Activated naive CD8-positive, alpha-beta T cell (primary cell): ENCODE measurements at regions not wholly inside any gene's neighbourhood (a gene's known extent, or its start where the extent isn't known, plus 50 kb on each side); places are given as distances from the start of the nearest gene placed in this dataset.

ENCODE experiments used
- H3K27ac Mint-ChIP-seq: one replicate; pipeline ENCODE4 v1.8.0; 2021; ENCODE audit warnings: mixed read lengths
- H3K27me3 Mint-ChIP-seq: one replicate; pipeline ENCODE4 v1.8.0; 2021; ENCODE audit warnings: mixed read lengths
- H3K36me3 Mint-ChIP-seq: one replicate; pipeline ENCODE4 v1.8.0; 2021; ENCODE audit warnings: mixed read lengths
- H3K4me1 Mint-ChIP-seq: one replicate; pipeline ENCODE4 v1.8.0; 2021; ENCODE audit warnings: low read depth, mixed read lengths
- H3K4me3 Mint-ChIP-seq: one replicate; pipeline ENCODE4 v1.8.0; 2021; ENCODE audit warnings: mild to moderate bottlenecking, mixed read lengths
- H3K9me3 Mint-ChIP-seq: one replicate; pipeline ENCODE4 v1.8.0; 2021; ENCODE audit warnings: low read depth, mixed read lengths

GRCh38 chr1:187276677-187277076, 447.9 kb downstream of the PLA2G4A start:
- no peaks in the 10 kb centered on the region for H3K27me3 Mint-ChIP-seq
- peaks cover 2% of the 10 kb centered on the region for H3K4me1 Mint-ChIP-seq
- H3K9me3 Mint-ChIP-seq = no peaks in the 10 kb centered on the region
- H3K27ac Mint-ChIP-seq = no peak overlapping the region
- no peaks in the 10 kb centered on the region for H3K36me3 Mint-ChIP-seq
- no peak overlapping the region for H3K4me3 Mint-ChIP-seq

GRCh38 chr1:187280031-187280430, 451.3 kb downstream of the PLA2G4A start:
- Mint-ChIP-seq H3K4me3 (no peak overlapping the region), H3K27me3 (no peaks in the 10 kb centered on the region), H3K36me3 (no peaks in the 10 kb centered on the region), H3K27ac (no peak overlapping the region), H3K4me1 (peaks cover under 1% of the 10 kb centered on the region), H3K9me3 (no peaks in the 10 kb centered on the region)

- no peak overlapping the region for H3K4me3 Mint-ChIP-seq
Measured at GRCh38 chr1:187281085-187281484, 452.3 kb downstream of the PLA2G4A start.

GRCh38 chr1:187283984-187284383, 455.2 kb downstream of the PLA2G4A start:
- Mint-ChIP-seq H3K4me3 (no peak overlapping the region), H3K36me3 (no peaks in the 10 kb centered on the region), H3K27ac (no peak overlapping the region), H3K4me1 (no peaks in the 10 kb centered on the region), H3K9me3 (no peaks in the 10 kb centered on the region), H3K27me3 (no peaks in the 10 kb centered on the region)

More at GRCh38 chr1:187281085-187281484, 452.3 kb downstream of the PLA2G4A start:
- no peak overlapping the region for H3K27ac Mint-ChIP-seq
- H3K36me3 Mint-ChIP-seq = no peaks in the 10 kb centered on the region
- H3K4me1 Mint-ChIP-seq = no peaks in the 10 kb centered on the region
- no peaks in the 10 kb centered on the region for H3K9me3 Mint-ChIP-seq
- no peaks in the 10 kb centered on the region for H3K27me3 Mint-ChIP-seq

GRCh38 chr1:187294421-187295201, 465.9 kb downstream of the PLA2G4A start:
- Mint-ChIP-seq H3K36me3 (no peaks in the 10 kb centered on the region), H3K9me3 (peaks cover 13% of the 10 kb centered on the region), H3K4me1 (no peaks in the 10 kb centered on the region), H3K27me3 (no peaks in the 10 kb centered on the region), H3K4me3 (no peak overlapping the region), H3K27ac (no peak overlapping the region)

- H3K27me3 Mint-ChIP-seq = no peaks in the 10 kb centered on the region
- H3K4me3 Mint-ChIP-seq = no peak overlapping the region
Measured at GRCh38 chr1:187300081-187300480, 471.3 kb downstream of the PLA2G4A start.

GRCh38 chr1:187306710-187307415, 478.1 kb downstream of the PLA2G4A start:
- H3K4me3 Mint-ChIP-seq = no peak overlapping the region
- no peaks in the 10 kb centered on the region for H3K4me1 Mint-ChIP-seq
- H3K9me3 Mint-ChIP-seq = peaks cover 4% of the 10 kb centered on the region
- no peaks in the 10 kb centered on the region for H3K27me3 Mint-ChIP-seq
- H3K27ac Mint-ChIP-seq = no peak overlapping the region
- H3K36me3 Mint-ChIP-seq = peaks cover 3% of the 10 kb centered on the region

More at GRCh38 chr1:187300081-187300480, 471.3 kb downstream of the PLA2G4A start:
- Mint-ChIP-seq H3K9me3 (peaks cover 8% of the 10 kb centered on the region), H3K27ac (no peak overlapping the region), H3K36me3 (peaks cover 3% of the 10 kb centered on the region), H3K4me1 (no peaks in the 10 kb centered on the region)

- Mint-ChIP-seq H3K27me3 (no peaks in the 10 kb centered on the region), H3K9me3 (peaks cover 6% of the 10 kb centered on the region), H3K36me3 (no peaks in the 10 kb centered on the region), H3K27ac (no peak overlapping the region), H3K4me1 (no peaks in the 10 kb centered on the region), H3K4me3 (no peak overlapping the region)
Measured at GRCh38 chr1:187310038-187310631, 481.4 kb downstream of the PLA2G4A start.

- Mint-ChIP-seq H3K27ac (no peak overlapping the region), H3K36me3 (no peaks in the 10 kb centered on the region), H3K27me3 (no peaks in the 10 kb centered on the region), H3K4me1 (no peaks in the 10 kb centered on the region), H3K4me3 (no peak overlapping the region), H3K9me3 (peaks cover 6% of the 10 kb centered on the region)
Measured at GRCh38 chr1:187313115-187313514, 484.4 kb downstream of the PLA2G4A start.

GRCh38 chr1:187326557-187326956, 497.8 kb downstream of the PLA2G4A start:
- Mint-ChIP-seq H3K36me3 (no peaks in the 10 kb centered on the region), H3K9me3 (peaks cover 6% of the 10 kb centered on the region), H3K27me3 (no peaks in the 10 kb centered on the region), H3K4me3 (no peak overlapping the region), H3K27ac (no peak overlapping the region), H3K4me1 (no peaks in the 10 kb centered on the region)

- Mint-ChIP-seq H3K36me3 (no peaks in the 10 kb centered on the region), H3K27ac (no peak overlapping the region), H3K4me1 (no peaks in the 10 kb centered on the region), H3K27me3 (no peaks in the 10 kb centered on the region), H3K4me3 (no peak overlapping the region), H3K9me3 (no peaks in the 10 kb centered on the region)
Measured at GRCh38 chr1:187336441-187337168, 507.9 kb downstream of the PLA2G4A start.

GRCh38 chr1:187338762-187339412, 510.1 kb downstream of the PLA2G4A start:
- no peak overlapping the region for H3K27ac Mint-ChIP-seq
- H3K4me3 Mint-ChIP-seq = no peak overlapping the region
- no peaks in the 10 kb centered on the region for H3K36me3 Mint-ChIP-seq
- H3K27me3 Mint-ChIP-seq = no peaks in the 10 kb centered on the region
- H3K4me1 Mint-ChIP-seq = no peaks in the 10 kb centered on the region
- H3K9me3 Mint-ChIP-seq = no peaks in the 10 kb centered on the region

GRCh38 chr1:187342495-187342894, 513.7 kb downstream of the PLA2G4A start:
- Mint-ChIP-seq H3K27ac (no peak overlapping the region), H3K9me3 (no peaks in the 10 kb centered on the region)

GRCh38 chr1:187374082-187374481, 545.3 kb downstream of the PLA2G4A start:
- Mint-ChIP-seq H3K4me1 (no peaks in the 10 kb centered on the region), H3K27ac (no peak overlapping the region), H3K4me3 (no peak overlapping the region), H3K9me3 (no peaks in the 10 kb centered on the region), H3K36me3 (no peaks in the 10 kb centered on the region), H3K27me3 (no peaks in the 10 kb centered on the region)

More at GRCh38 chr1:187342495-187342894, 513.7 kb downstream of the PLA2G4A start:
- no peaks in the 10 kb centered on the region for H3K4me1 Mint-ChIP-seq
- H3K4me3 Mint-ChIP-seq = no peak overlapping the region
- no peaks in the 10 kb centered on the region for H3K27me3 Mint-ChIP-seq
- H3K36me3 Mint-ChIP-seq = no peaks in the 10 kb centered on the region
